Osteocyte (in vitro differentiated cells): ENCODE measurements at regions not wholly inside any gene's neighbourhood (a gene's known extent, or its start where the extent isn't known, plus 50 kb on each side); places are given as distances from the start of the nearest gene placed in this dataset.

Experiments
- DNase-seq: peaks from one replicate; pipeline ENCODE4 v3.0.0; 2021; ENCODE audit warnings: mixed read lengths; ENCODE audit not compliant: unreplicated experiment; ENCODE audit errors: extremely low spot score
- H3K27ac Mint-ChIP-seq: one replicate; pipeline ENCODE4 v1.8.0; 2021; ENCODE audit warnings: mild to moderate bottlenecking, mixed read lengths; ENCODE audit not compliant: unreplicated experiment
- H3K27me3 Mint-ChIP-seq: one replicate; pipeline ENCODE4 v1.8.0; 2021; ENCODE audit warnings: mixed read lengths; ENCODE audit not compliant: unreplicated experiment
- H3K36me3 Mint-ChIP-seq: one replicate; pipeline ENCODE4 v1.8.0; 2021; ENCODE audit warnings: mixed read lengths; ENCODE audit not compliant: unreplicated experiment
- H3K4me1 Mint-ChIP-seq: one replicate; pipeline ENCODE4 v1.8.0; 2021; ENCODE audit warnings: mixed read lengths; ENCODE audit not compliant: unreplicated experiment
- H3K4me3 Mint-ChIP-seq: one replicate; pipeline ENCODE4 v1.8.0; 2021; ENCODE audit warnings: mild to moderate bottlenecking, moderate library complexity, mixed read lengths; ENCODE audit not compliant: unreplicated experiment
- H3K9me3 Mint-ChIP-seq: one replicate; pipeline ENCODE4 v1.8.0; 2021; ENCODE audit warnings: mixed read lengths; ENCODE audit not compliant: unreplicated experiment
- TF ChIP-seq, protein P1 (sequence below): fragments of 200-600 bp; sonication (generic); IDR thresholded peaks from 2 replicates; pipeline ENCODE4 v1.5.0; 2021; ENCODE audit warnings: antibody characterized with exemption, mild to moderate bottlenecking, moderate library complexity

DNA sequence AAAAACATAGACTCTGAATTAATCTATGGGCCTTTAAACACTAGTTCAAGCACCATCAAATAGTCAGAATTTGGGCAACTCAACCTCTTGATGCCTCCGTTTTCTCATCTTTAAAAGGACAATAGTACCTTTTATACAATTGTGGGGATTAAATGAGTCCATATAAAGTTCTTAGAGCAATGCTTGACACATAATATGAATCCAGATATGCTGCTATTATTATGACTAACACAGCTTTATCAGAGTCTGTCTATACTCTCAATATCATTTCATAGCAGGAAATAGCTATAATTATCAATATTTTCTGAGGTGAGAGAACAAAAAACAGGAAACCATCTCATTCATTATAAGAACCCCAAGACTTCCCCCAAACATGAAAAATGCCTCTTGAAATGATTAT lies 430.5 kb upstream of the XYLT1 start:
- Mint-ChIP-seq H3K27me3 (no peaks in the 10 kb centered on the region), H3K27ac (no peak overlapping the region), H3K36me3 (no peaks in the 10 kb centered on the region), H3K4me1 (no peaks in the 10 kb centered on the region), H3K9me3 (peaks cover 52% of the 10 kb centered on the region), H3K4me3 (no peak overlapping the region)
- TF ChIP-seq, protein P1, sequence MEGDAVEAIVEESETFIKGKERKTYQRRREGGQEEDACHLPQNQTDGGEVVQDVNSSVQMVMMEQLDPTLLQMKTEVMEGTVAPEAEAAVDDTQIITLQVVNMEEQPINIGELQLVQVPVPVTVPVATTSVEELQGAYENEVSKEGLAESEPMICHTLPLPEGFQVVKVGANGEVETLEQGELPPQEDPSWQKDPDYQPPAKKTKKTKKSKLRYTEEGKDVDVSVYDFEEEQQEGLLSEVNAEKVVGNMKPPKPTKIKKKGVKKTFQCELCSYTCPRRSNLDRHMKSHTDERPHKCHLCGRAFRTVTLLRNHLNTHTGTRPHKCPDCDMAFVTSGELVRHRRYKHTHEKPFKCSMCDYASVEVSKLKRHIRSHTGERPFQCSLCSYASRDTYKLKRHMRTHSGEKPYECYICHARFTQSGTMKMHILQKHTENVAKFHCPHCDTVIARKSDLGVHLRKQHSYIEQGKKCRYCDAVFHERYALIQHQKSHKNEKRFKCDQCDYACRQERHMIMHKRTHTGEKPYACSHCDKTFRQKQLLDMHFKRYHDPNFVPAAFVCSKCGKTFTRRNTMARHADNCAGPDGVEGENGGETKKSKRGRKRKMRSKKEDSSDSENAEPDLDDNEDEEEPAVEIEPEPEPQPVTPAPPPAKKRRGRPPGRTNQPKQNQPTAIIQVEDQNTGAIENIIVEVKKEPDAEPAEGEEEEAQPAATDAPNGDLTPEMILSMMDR = no peak
- DNase-seq = no peak

DNA sequence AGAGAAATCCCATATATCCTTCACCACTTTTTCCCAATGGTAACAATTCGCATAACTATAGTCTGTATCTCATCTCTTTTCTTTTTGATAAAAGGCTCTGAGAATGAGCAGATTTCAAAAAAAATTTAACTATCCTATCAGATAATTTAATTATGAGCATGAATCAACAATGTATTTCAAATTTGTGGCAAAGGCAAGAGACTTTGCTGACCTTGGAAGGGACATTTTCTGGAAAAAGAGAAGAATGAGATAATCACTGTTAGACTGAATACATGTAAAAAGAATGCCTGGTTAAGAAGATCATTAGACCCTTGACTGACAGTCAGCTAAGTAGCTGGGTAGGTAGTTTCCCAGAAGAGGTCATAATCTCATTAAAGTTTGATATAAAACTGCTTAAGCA lies 428.4 kb upstream of the XYLT1 start:
- Mint-ChIP-seq H3K4me3 (no peak overlapping the region), H3K36me3 (no peaks in the 10 kb centered on the region), H3K4me1 (no peaks in the 10 kb centered on the region), H3K27me3 (no peaks in the 10 kb centered on the region), H3K27ac (no peak overlapping the region), H3K9me3 (peaks cover 36% of the 10 kb centered on the region)
- TF ChIP-seq, protein P1 = no peak
- DNase-seq = no peak

DNA sequence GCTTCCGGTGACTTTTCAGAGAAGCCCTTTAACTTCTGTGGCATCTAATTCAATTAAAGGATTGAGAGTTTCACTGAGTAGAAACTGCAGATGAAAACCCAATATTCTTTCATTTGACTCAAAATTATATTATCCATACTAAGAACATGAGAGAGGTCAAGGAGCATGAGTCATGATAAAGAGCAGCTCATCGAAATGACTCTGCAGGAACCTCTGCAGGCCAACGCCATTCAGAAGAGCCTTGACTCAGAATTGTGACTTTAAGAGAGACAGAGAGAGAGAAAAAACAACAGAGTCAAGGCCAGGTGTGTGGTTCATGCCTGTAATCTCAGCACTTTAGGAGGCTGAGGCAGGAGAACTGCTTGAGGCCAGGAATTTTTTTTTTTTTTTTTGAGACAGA lies 417.2 kb upstream of the XYLT1 start:
- DNase-seq = no peak
- H3K4me3 Mint-ChIP-seq = no peak overlapping the region
- H3K36me3 Mint-ChIP-seq = no peaks in the 10 kb centered on the region
- no peaks in the 10 kb centered on the region for H3K4me1 Mint-ChIP-seq
- H3K27me3 Mint-ChIP-seq = no peaks in the 10 kb centered on the region
- TF ChIP-seq, protein P1 = no peak
- no peak overlapping the region for H3K27ac Mint-ChIP-seq
- peaks cover 35% of the 10 kb centered on the region for H3K9me3 Mint-ChIP-seq

DNA sequence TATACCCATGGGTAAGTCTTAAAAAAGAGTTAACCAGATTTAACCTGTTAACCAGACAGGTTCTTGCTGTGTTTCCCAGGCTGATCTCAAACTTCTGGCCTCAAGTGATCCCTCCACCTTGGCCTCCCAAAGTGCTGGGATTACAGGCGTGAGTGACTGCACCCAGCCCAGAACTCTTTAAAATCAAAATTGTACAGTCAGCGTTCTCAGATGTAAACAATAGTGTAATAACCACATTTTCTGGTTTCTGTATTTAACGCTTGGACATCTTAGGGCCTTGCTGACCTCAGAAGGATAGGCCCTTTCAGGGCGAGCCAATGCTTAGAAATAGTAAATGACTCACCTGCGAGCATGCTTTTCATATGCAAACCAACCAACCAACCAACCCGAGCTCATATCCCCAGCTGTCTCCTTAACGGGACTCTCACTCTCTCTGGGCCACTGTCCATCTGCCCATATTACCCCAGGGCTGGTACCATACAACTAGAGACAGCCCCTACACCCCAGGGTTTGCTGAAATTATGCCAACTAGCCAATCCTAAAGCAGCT lies 415.0 kb upstream of the XYLT1 start:
- no peaks in the 10 kb centered on the region for H3K27me3 Mint-ChIP-seq
- H3K36me3 Mint-ChIP-seq = no peaks in the 10 kb centered on the region
- peaks cover 26% of the 10 kb centered on the region for H3K9me3 Mint-ChIP-seq
- TF ChIP-seq, protein P1 = no peak
- no peak overlapping the region for H3K4me3 Mint-ChIP-seq
- H3K4me1 Mint-ChIP-seq = no peaks in the 10 kb centered on the region
- DNase-seq = no peak
- no peak overlapping the region for H3K27ac Mint-ChIP-seq

DNA sequence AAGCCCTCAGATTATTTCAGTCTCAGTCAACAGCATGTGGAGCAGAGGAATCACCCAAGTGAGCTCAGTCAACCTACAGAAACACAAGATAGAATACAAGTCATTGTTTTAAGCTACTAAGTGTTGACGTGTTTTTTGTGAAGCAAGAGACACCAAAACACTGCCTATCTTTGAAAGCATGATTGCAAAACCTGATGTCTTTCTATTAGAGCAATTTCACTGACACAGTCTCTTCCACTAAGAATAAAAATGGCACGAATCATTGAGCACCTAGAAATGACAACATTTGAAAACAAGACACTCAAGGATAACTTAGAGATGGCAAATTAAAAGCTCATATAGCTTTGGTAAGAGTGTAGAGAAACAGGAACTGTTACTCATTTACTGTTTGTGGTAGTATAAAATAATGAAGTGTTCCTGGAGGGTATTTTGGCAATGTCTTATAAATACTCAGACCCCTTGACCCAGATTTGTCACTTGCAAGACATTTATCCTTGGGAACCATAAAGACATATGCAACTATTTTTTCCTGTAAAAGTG lies 407.1 kb upstream of the XYLT1 start:
- Mint-ChIP-seq H3K9me3 (peaks cover 33% of the 10 kb centered on the region), H3K36me3 (no peaks in the 10 kb centered on the region), H3K4me1 (no peaks in the 10 kb centered on the region), H3K4me3 (no peak overlapping the region), H3K27me3 (no peaks in the 10 kb centered on the region), H3K27ac (no peak overlapping the region)
- TF ChIP-seq, protein P1 = no peak
- DNase-seq = no peak
